K562 (cell line): ENCODE measurements at regions not wholly inside any gene's neighbourhood (a gene's known extent, or its start where the extent isn't known, plus 50 kb on each side); places are given as distances from the start of the nearest gene placed in this dataset.

Experiments used
- ATAC-seq: fragments of 200-7000 bp; cut with Tn5 transposase; 3 replicates; pipeline ENCODE4 v1.9.1; 2020; ENCODE audit warnings: moderate library complexity
- BruUV-seq: library from RNA; stranded (reverse); fragments of 400-500 nt; replicated peaks from 2 replicates; lab custom pipeline; 2021; lab: Mats Ljungman, UMichigan
- CTCF ChIA-PET: fragments of 300-600 bp; formaldehyde crosslinking; extraction: SDS; loops from one replicate; lab custom pipeline; 2021; ENCODE audit warnings: low intra/inter-chr PET ratio; lab: Yijun Ruan, JAX
- POLR2A ChIA-PET: fragments of 300-600, 350-650 bp; sonication (Branson Sonifier 250); formaldehyde crosslinking; extraction: SDS; loops from one replicate; lab custom pipeline; 2021; ENCODE audit warnings: antibody characterized with exemption, inconsistent platforms; lab: Yijun Ruan, JAX
- DNase-seq, 4 experiments: peaks; one replicate each; pipeline versions ENCODE4 v3.0.0 to v3.0.0-alpha.2; 2011 to 2018; ENCODE audit warnings: low spot score in 3 of 4, mixed read lengths in 3 of 4; ENCODE audit errors: extremely low read depth in 1 of 4
- FAIRE-seq: peaks from 2 replicates; lab custom pipeline; 2011; peaks lifted over from hg19 to GRCh38; lab: Jason Lieb, UNC
- H2AFZ ChIP-seq: 2 replicates; pipeline ENCODE4 v1.6.0; 2011; ENCODE audit warnings: low read depth, low read length, control low read depth, inconsistent platforms
- H3K27ac ChIP-seq: fragments of 200-600 bp; 3 replicates; pipeline ENCODE4 v1.8.0; 2011; ENCODE audit warnings: low read depth, mild to moderate bottlenecking, control low read depth, inconsistent platforms, low read length, moderate library complexity, mixed read lengths; ENCODE audit errors: extremely low read depth
- H3K27me3 ChIP-seq, 2 experiments: fragments of 300-600 bp in 1 of 2; 2 replicates in 1 of 2; 3 replicates in 1 of 2; pipeline versions ENCODE4 v1.6.0 to v1.8.0; 2011; ENCODE audit warnings: inconsistent platforms in 2 of 2, low read length in 2 of 2, mild to moderate bottlenecking in 1 of 2, mixed read lengths in 1 of 2, moderate library complexity in 1 of 2; ENCODE audit not compliant: control insufficient read depth in 2 of 2, insufficient read depth in 2 of 2
- H3K36me3 ChIP-seq: fragments of 300-600 bp; 3 replicates; pipeline ENCODE4 v1.8.0; 2011; ENCODE audit warnings: mild to moderate bottlenecking, low read length, inconsistent platforms; ENCODE audit not compliant: control insufficient read depth, insufficient read depth
- H3K4me1 ChIP-seq, 2 experiments: fragments of 200-600 bp in 1 of 2; replicated peaks in 1 of 2; 2 replicates in 1 of 2; 3 replicates in 1 of 2; pipeline versions ENCODE4 v1.5.1 to v1.8.0; 2011; ENCODE audit warnings: inconsistent platforms in 2 of 2, low read length in 2 of 2, mild to moderate bottlenecking in 1 of 2, mixed read lengths in 1 of 2, moderate library complexity in 1 of 2; ENCODE audit not compliant: control insufficient read depth in 2 of 2, insufficient read depth in 2 of 2
- H3K4me2 ChIP-seq: 2 replicates; pipeline ENCODE4 v1.6.1; 2011; ENCODE audit warnings: low read length, control low read depth, inconsistent platforms, mixed read lengths; ENCODE audit not compliant: insufficient read depth
- H3K4me3 ChIP-seq: fragments of 200-600 bp; sonication (generic), shearing (Covaris generic); 2 replicates; pipeline ENCODE4 v1.5.1; 2016; ENCODE audit warnings: control low read depth, inconsistent platforms
- H3K79me2 ChIP-seq: fragments of 200-600 bp; 3 replicates; pipeline ENCODE4 v1.8.0; 2011; ENCODE audit warnings: low read length, inconsistent platforms; ENCODE audit not compliant: control insufficient read depth, insufficient read depth
- H3K9ac ChIP-seq, 2 experiments: 2 replicates each; pipeline versions ENCODE4 v1.6.0 to v1.6.1; 2011; ENCODE audit warnings: low read depth in 2 of 2, low read length in 2 of 2, control low read depth in 1 of 2, inconsistent platforms in 1 of 2, mild to moderate bottlenecking in 1 of 2, mixed read lengths in 1 of 2; ENCODE audit not compliant: insufficient read depth in 1 of 2
- H3K9me1 ChIP-seq: one replicate; pipeline ENCODE4 v1.6.0; 2011; ENCODE audit warnings: inconsistent platforms, mild to moderate bottlenecking, low read length, moderate library complexity; ENCODE audit not compliant: control insufficient read depth, insufficient read depth
- H3K9me3 ChIP-seq: replicated peaks from 2 replicates; pipeline ENCODE4 v1.5.1; 2011; ENCODE audit warnings: low read depth, low read length, inconsistent platforms; ENCODE audit not compliant: control insufficient read depth, insufficient read depth
- H4K20me1 ChIP-seq: replicated peaks from 2 replicates; pipeline ENCODE4 v1.6.1; 2011; ENCODE audit warnings: low read length, inconsistent platforms, mixed read lengths; ENCODE audit not compliant: control insufficient read depth, insufficient read depth
- CBFA2T2 ChIP-seq: fragments of 450-650 bp; conservative IDR thresholded peaks from 2 replicates; pipeline ENCODE4 v1.6.1; 2017; ENCODE audit warnings: mild to moderate bottlenecking
- CC2D1A ChIP-seq: fragments of 450-650 bp; IDR thresholded peaks from 2 replicates; pipeline ENCODE4 v1.6.1; 2017; ENCODE audit warnings: mild to moderate bottlenecking
- DEAF1 ChIP-seq: fragments of 450-650 bp; formaldehyde crosslinking; IDR thresholded peaks from 2 replicates; pipeline ENCODE4 v1.4.0; 2020; ENCODE audit warnings: mild to moderate bottlenecking, moderate library complexity
- ELK3 ChIP-seq: fragments of 450-650 bp; formaldehyde crosslinking; IDR thresholded peaks from 2 replicates; pipeline ENCODE4 v1.4.0; 2020; ENCODE audit warnings: mild to moderate bottlenecking
- EP400 ChIP-seq: fragments of 450-650 bp; IDR thresholded peaks from 2 replicates; pipeline ENCODE4 v1.6.1; 2017; ENCODE audit warnings: antibody characterized with exemption, mild to moderate bottlenecking, moderate library complexity
- HMG20B ChIP-seq: fragments of 250-450 bp; sonication (Bioruptor Pico); IDR thresholded peaks from 2 replicates; pipeline ENCODE4 v1.5.0; 2021; ENCODE audit warnings: mild to moderate bottlenecking
- MAZ ChIP-seq, 2 experiments: fragments of 450-650 bp in 1 of 2; sonication (generic) in 1 of 2; formaldehyde crosslinking; IDR thresholded peaks in 1 of 2; conservative IDR thresholded peaks in 1 of 2; 2 replicates each; pipeline versions ENCODE4 v1.4.0 to v1.5.0; 2020; ENCODE audit warnings: mild to moderate bottlenecking in 1 of 2, missing genetic modification reagents in 1 of 2
- RBM39 ChIP-seq: fragments of 200-400 bp; formaldehyde crosslinking; optimal IDR thresholded peaks from 2 replicates; pipeline ENCODE3; 2018; ENCODE audit warnings: low read depth, low read length
- SMC3 ChIP-seq: conservative IDR thresholded peaks from 2 replicates; pipeline ENCODE4 v1.6.1; 2011; ENCODE audit warnings: low read depth, low read length, improper control_type of control experiment; ENCODE audit not compliant: insufficient read depth
- ZBTB2 ChIP-seq: fragments of 450-650 bp; IDR thresholded peaks from 2 replicates; pipeline ENCODE4 v1.6.1; 2016; ENCODE audit warnings: antibody characterized with exemption
- ZNF184 ChIP-seq: sonication (generic); formaldehyde crosslinking; IDR thresholded peaks from 2 replicates; pipeline ENCODE4 v1.5.0; 2020; ENCODE audit warnings: missing genetic modification reagents
- ZNF23 ChIP-seq: fragments of 250-450 bp; sonication (Bioruptor Pico); IDR thresholded peaks from 2 replicates; pipeline ENCODE4 v1.4.0; 2020; ENCODE audit warnings: mild to moderate bottlenecking
- WGBS: fragments of 100-300 bp; shearing (Covaris generic); methylation state at CpG from one replicate; pipeline ENCODE4 v1.1.6; 2016; ENCODE audit warnings: low coverage, mixed read lengths; ENCODE audit not compliant: insufficient coverage; ENCODE audit errors: missing lambda C conversion rate; 5-methylcytosine and 5-hydroxymethylcytosine counted together
- in situ Hi-C: fragments of 300-500 bp; cut with MboI; formaldehyde crosslinking; loops from 4 replicates; pipeline ENCODE4 v1.15.0; 2018; ENCODE audit warnings: inconsistent platforms, mixed read lengths
- intact Hi-C: fragments of 100-400 bp; cut with micrococcal nuclease; formaldehyde crosslinking; loops from 2 replicates; pipeline ENCODE4 v1.14.2; 2022

- no peaks in the 10 kb centered on the region for H3K9me1 ChIP-seq
- CTCF ChIA-PET, result interaction anchor here (0.6 to 1.2 kb wide), 2 partner anchors 80 to 306 kb away, joined by 3 to 5 read pairs; no protein-coding TSS in a partner anchor
- in situ Hi-C loops (no loop called here), intact Hi-C loops (loop anchor here (2.0 to 5.0 kb wide), 2 partner anchors 85 to 1870 kb away; no protein-coding TSS in a partner anchor)
- WGBS, result 2% methylated on average over 6 of the region's 6 CpGs
- no peaks in the 10 kb centered on the region for H3K27me3 ChIP-seq
- DNase-seq (peak; percentile 28 to 43 (median 40)), ATAC-seq (peak; percentile 69), FAIRE-seq (peak; percentile 49)
- no peaks in the 10 kb centered on the region for H3K36me3 ChIP-seq
- no peak overlapping the region for H2AFZ ChIP-seq
- H4K20me1 ChIP-seq, result no peaks in the 10 kb centered on the region
- H3K27ac ChIP-seq, result no peak overlapping the region
- no peaks in the 10 kb centered on the region for H3K79me2 ChIP-seq
- H3K4me1 ChIP-seq, result no peaks in the 10 kb centered on the region
- H3K4me2 ChIP-seq, result no peak overlapping the region
- POLR2A ChIA-PET, result no interaction called here
- no peaks in the 10 kb centered on the region for H3K9me3 ChIP-seq
- no peak overlapping the region for H3K9ac ChIP-seq
- BruUV-seq, result no TSS peak
- no peak overlapping the region for H3K4me3 ChIP-seq
- TF ChIP-seq MAZ (CRISPR knock-in tag; conservative IDR thresholded peaks at IDR 0.05 in 1 of 2, IDR thresholded peaks at IDR 0.05 in 1 of 2) (no peak), CBFA2T2 (no peak), DEAF1 (CRISPR knock-in tag) (peak; percentile 80), EP400 (no peak), ELK3 (CRISPR knock-in tag) (no peak), ZBTB2 (no peak), ZNF184 (no peak), SMC3 (peak; percentile 62), ZNF23 (no peak), RBM39 (no peak), HMG20B (CRISPR knock-in tag) (no peak), CC2D1A (no peak)
These were observed 265.3 kb upstream of the PKDCC start for GRCh38 chr2:41782306-41783158.
